Naive thymus-derived CD4-positive, alpha-beta T cell (primary cell): ENCODE measurements at regions not wholly inside any gene's neighbourhood (a gene's known extent, or its start where the extent isn't known, plus 50 kb on each side); places are given as distances from the start of the nearest gene placed in this dataset.
"Not testable (repeated sequence)": the region's sequence is repeated elsewhere in the genome, so short reads cannot be mapped to it uniquely, and the experiment has no call there.

Source experiments
- ATAC-seq: fragments of 150-1000 bp; cut with Tn5 transposase; 2 replicates; pipeline ENCODE4 v1.10.0; 2021; ENCODE audit warnings: mild to moderate bottlenecking, moderate library complexity
- CTCF ChIA-PET: fragments of 350-600 bp; sonication (Branson Sonifier 250); formaldehyde crosslinking; loops from one replicate; lab custom pipeline; 2021; ENCODE audit warnings: antibody characterized with exemption; lab: Charles Lee
- POLR2A ChIA-PET: fragments of 350-600 bp; sonication (Branson Sonifier 250); formaldehyde crosslinking; loops from one replicate; lab custom pipeline; 2021; ENCODE audit warnings: antibody characterized with exemption, inconsistent platforms; lab: Charles Lee
- DNase-seq, 9 donors: peaks; one replicate each; pipeline versions ENCODE4 v3.0.0 to v3.0.0-alpha.2; 2020 to 2022; ENCODE audit warnings: mixed read lengths in 1 of 9
- H3K27ac ChIP-seq: one replicate; pipeline ENCODE4 v1.7.0; 2013; ENCODE audit warnings: mild to moderate bottlenecking, low read depth, low read length, moderate library complexity
- H3K27me3 ChIP-seq, 2 donors: one replicate each; pipeline ENCODE4 v1.7.0; 2013; ENCODE audit warnings: low read length in 2 of 2, mild to moderate bottlenecking in 2 of 2, moderate library complexity in 2 of 2; ENCODE audit not compliant: control insufficient read depth in 2 of 2, insufficient read depth in 2 of 2
- H3K36me3 ChIP-seq, 3 experiments: 1 replicate in 2 of 3; 2 replicates in 1 of 3; pipeline ENCODE4 v1.7.0; 2013; ENCODE audit warnings: low read length in 3 of 3, mild to moderate bottlenecking in 3 of 3, moderate library complexity in 1 of 3; ENCODE audit not compliant: insufficient read depth in 3 of 3, control insufficient read depth in 2 of 3
- H3K4me1 ChIP-seq, 2 donors: one replicate each; pipeline ENCODE4 v1.7.0; 2013; ENCODE audit warnings: low read length in 2 of 2, mild to moderate bottlenecking in 2 of 2, moderate library complexity in 1 of 2; ENCODE audit not compliant: control insufficient read depth in 2 of 2, insufficient read depth in 2 of 2
- H3K4me3 ChIP-seq: 2 replicates; pipeline ENCODE4 v1.7.0; 2013; ENCODE audit warnings: mild to moderate bottlenecking, low read length
- H3K9me3 ChIP-seq, 3 experiments: 1 replicate in 2 of 3; 2 replicates in 1 of 3; pipeline ENCODE4 v1.7.0; 2013; ENCODE audit warnings: low read length in 3 of 3; ENCODE audit not compliant: control insufficient read depth in 2 of 3
- H3K27ac Mint-ChIP-seq, 9 donors: one replicate each; pipeline ENCODE4 v1.8.0; 2020 to 2022; ENCODE audit warnings: mixed read lengths in 9 of 9, mild to moderate bottlenecking in 8 of 9, moderate library complexity in 5 of 9, inconsistent platforms in 2 of 9
- H3K27me3 Mint-ChIP-seq, 5 donors: one replicate each; pipeline ENCODE4 v1.8.0; 2021 to 2022; ENCODE audit warnings: mixed read lengths in 5 of 5, mild to moderate bottlenecking in 1 of 5
- H3K36me3 Mint-ChIP-seq, 5 donors: one replicate each; pipeline ENCODE4 v1.8.0; 2020 to 2022; ENCODE audit warnings: mixed read lengths in 5 of 5, mild to moderate bottlenecking in 3 of 5, inconsistent platforms in 1 of 5
- H3K4me1 Mint-ChIP-seq, 7 donors: one replicate each; pipeline ENCODE4 v1.8.0; 2020 to 2022; ENCODE audit warnings: mixed read lengths in 7 of 7, mild to moderate bottlenecking in 3 of 7, inconsistent platforms in 1 of 7
- H3K4me3 Mint-ChIP-seq, 10 donors: one replicate each; pipeline ENCODE4 v1.8.0; 2020 to 2022; ENCODE audit warnings: mild to moderate bottlenecking in 10 of 10, mixed read lengths in 10 of 10, moderate library complexity in 6 of 10, inconsistent platforms in 2 of 10
- H3K9me3 Mint-ChIP-seq, 11 donors: one replicate each; pipeline ENCODE4 v1.8.0; 2020 to 2022; ENCODE audit warnings: mixed read lengths in 11 of 11, mild to moderate bottlenecking in 4 of 11, inconsistent platforms in 1 of 11, moderate library complexity in 1 of 11
- intact Hi-C, 2 donors: fragments of 100-400 bp; cut with micrococcal nuclease; formaldehyde crosslinking; loops; one replicate each; pipeline ENCODE4 v1.15.1; 2023

DNA sequence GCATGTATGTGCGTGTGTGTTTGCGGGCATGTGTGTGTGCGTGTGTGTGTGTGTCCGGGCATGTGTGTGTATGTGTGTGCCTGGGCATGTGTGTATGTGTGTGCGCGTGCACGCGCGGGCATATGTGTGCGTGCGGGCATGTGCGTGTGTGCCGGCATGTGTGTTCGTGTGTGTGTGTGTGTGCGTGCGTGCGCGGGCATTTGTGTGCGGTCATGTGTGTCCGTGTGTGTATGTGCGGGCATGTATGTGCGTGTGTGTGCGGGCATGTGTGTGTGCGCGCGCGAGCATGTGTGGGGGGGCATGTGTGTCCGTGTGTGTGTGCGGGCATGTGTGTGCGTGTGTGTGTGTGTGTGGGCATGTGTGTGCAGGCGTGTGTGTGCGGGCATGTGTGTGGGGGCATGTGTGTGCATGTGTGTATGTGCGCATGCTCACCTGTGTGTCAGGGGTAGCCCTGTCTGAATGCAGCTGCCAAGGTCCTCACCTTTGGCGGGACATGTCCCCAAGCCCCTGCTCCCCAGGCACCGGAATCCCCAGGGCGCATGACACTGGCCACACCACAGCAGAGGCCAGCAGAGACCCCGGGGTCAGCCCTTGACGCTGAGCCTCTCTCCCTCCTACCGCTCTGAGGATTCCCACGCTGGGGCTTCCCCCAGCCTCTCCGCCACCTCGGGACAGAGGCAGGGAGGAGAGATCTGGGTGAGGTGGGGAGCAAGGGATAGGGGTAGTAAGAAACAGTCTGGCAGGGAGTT, 109.5 kb upstream of the NCOR2 start:
- no peaks in the 10 kb centered on the region for H3K9me3 Mint-ChIP-seq
- H3K27me3 ChIP-seq = no peaks in the 10 kb centered on the region
- H3K27ac Mint-ChIP-seq = peak overlapping the region in 1 of 9 donors; percentile 84
- no peak for ATAC-seq
- peak overlapping the region in 2 of 10 donors; percentile 12 to 13 for H3K4me3 Mint-ChIP-seq
- intact Hi-C loops = no loop called here
- H3K9me3 ChIP-seq = no peaks in the 10 kb centered on the region
- H3K4me1 ChIP-seq = no peaks in the 10 kb centered on the region
- H3K27me3 Mint-ChIP-seq = no peaks in the 10 kb centered on the region
- H3K36me3 ChIP-seq = no peaks in the 10 kb centered on the region
- no peak overlapping the region for H3K27ac ChIP-seq
- no peak overlapping the region for H3K4me3 ChIP-seq
- H3K4me1 Mint-ChIP-seq = peaks cover 0 to 5% (median 0%) of the 10 kb centered on the region in 7 donors
- ChIA-PET POLR2A (no interaction called here), CTCF (no interaction called here)
- DNase-seq = no peak
- no peaks in the 10 kb centered on the region for H3K36me3 Mint-ChIP-seq

- Histone ChIP-seq H3K4me3 (no peak overlapping the region), H3K36me3 (no peaks in the 10 kb centered on the region), H3K9me3 (no peaks in the 10 kb centered on the region), H3K27ac (no peak overlapping the region), H3K4me1 (no peaks in the 10 kb centered on the region), H3K27me3 (no peaks in the 10 kb centered on the region)
- intact Hi-C loops = no loop called here
- Mint-ChIP-seq H3K27ac (peak overlapping the region in 1 of 9 donors; percentile 84), H3K4me3 (peak overlapping the region in 4 of 10 donors; percentile 12 to 42 (median 25)), H3K36me3 (no peaks in the 10 kb centered on the region), H3K9me3 (no peaks in the 10 kb centered on the region), H3K27me3 (no peaks in the 10 kb centered on the region), H3K4me1 (peaks cover 0 to 2% (median 0%) of the 10 kb centered on the region in 7 donors)
- DNase-seq = no peak
- ChIA-PET POLR2A (no interaction called here), CTCF (no interaction called here)
- ATAC-seq = peak; percentile 67
Observed at GRCh38 chr12:124675881-124676713, 108.7 kb upstream of the NCOR2 start.

DNA sequence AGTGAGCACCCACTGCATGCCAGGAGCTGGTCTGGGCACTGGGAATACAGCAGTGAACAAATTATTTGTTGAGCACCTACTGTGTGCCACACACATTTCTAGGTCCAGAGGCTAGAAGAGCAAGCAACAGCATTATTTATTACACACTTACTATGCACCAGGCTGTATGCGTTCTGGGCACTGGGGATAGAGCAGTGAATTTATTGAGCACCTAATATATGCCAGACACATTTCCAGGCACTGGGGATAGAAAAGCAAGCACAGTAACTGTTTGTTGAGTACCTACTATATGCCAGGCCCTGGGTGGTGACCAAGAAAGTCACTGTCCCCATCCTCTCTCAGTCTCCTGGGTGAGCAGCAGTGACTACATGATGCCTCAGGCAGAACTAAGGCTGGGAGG, 107.5 kb upstream of the NCOR2 start:
- no peak for DNase-seq
- CTCF ChIA-PET = no interaction called here
- no peak for ATAC-seq
- H3K27me3 ChIP-seq = no peaks in the 10 kb centered on the region
- H3K9me3 ChIP-seq = no peaks in the 10 kb centered on the region
- H3K9me3 Mint-ChIP-seq = peaks cover 0 to 2% (median 0%) of the 10 kb centered on the region in 11 donors
- H3K36me3 Mint-ChIP-seq = no peaks in the 10 kb centered on the region
- POLR2A ChIA-PET = no interaction called here
- H3K27ac Mint-ChIP-seq = peak overlapping the region in 1 of 9 donors; percentile 25
- intact Hi-C loops = no loop called here
- H3K4me3 Mint-ChIP-seq = no peak overlapping the region
- H3K4me1 ChIP-seq = no peaks in the 10 kb centered on the region
- no peaks in the 10 kb centered on the region for H3K27me3 Mint-ChIP-seq
- H3K36me3 ChIP-seq = no peaks in the 10 kb centered on the region
- no peak overlapping the region for H3K4me3 ChIP-seq
- peaks cover 0 to 2% (median 0%) of the 10 kb centered on the region in 7 donors for H3K4me1 Mint-ChIP-seq
- no peak overlapping the region for H3K27ac ChIP-seq

- H3K36me3 ChIP-seq = no peaks in the 10 kb centered on the region
- DNase-seq (no peak), ATAC-seq (no peak)
- Mint-ChIP-seq H3K9me3 (peaks cover 0 to 3% (median 0%) of the 10 kb centered on the region in 11 donors), H3K27me3 (no peaks in the 10 kb centered on the region), H3K4me1 (peaks cover 0 to 2% (median 0%) of the 10 kb centered on the region in 7 donors), H3K4me3 (no peak overlapping the region), H3K27ac (peak overlapping the region in 1 of 9 donors; percentile 28), H3K36me3 (no peaks in the 10 kb centered on the region)
- H3K4me3 ChIP-seq = no peak overlapping the region
- intact Hi-C loops = no loop called here
- POLR2A ChIA-PET = no interaction called here
- no peak overlapping the region for H3K27ac ChIP-seq
- no peaks in the 10 kb centered on the region for H3K9me3 ChIP-seq
- no peaks in the 10 kb centered on the region for H3K27me3 ChIP-seq
- CTCF ChIA-PET = no interaction called here
- H3K4me1 ChIP-seq = no peaks in the 10 kb centered on the region
Observed at GRCh38 chr12:124673801-124674617, 106.6 kb upstream of the NCOR2 start.

DNA sequence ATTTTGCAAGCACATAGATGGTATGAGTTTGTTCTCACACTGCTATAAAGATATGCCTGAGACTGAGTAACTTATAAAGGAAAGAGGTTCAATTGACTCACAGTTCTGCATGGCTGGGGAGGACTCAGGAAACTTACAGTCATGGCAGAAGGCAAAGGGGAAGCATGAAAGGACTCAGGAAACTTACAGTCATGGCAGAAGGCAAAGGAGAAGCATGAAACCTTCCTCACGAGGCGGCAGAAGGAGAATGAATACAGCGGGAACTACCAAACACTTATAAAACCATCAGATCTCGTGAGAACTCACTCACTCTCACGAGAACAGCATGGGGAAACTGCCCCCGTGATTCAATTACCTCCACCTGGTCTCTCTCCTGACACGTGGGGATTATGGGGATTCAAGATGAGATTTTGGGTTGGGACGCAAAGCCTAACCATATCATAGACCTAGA, 101.9 kb upstream of the NCOR2 start:
- H3K36me3 ChIP-seq, H3K27me3 ChIP-seq, H3K4me3 Mint-ChIP-seq, DNase-seq, H3K4me1 ChIP-seq, H3K4me1 Mint-ChIP-seq, H3K36me3 Mint-ChIP-seq, POLR2A ChIA-PET, H3K9me3 ChIP-seq, H3K27me3 Mint-ChIP-seq, H3K4me3 ChIP-seq, H3K27ac ChIP-seq, H3K9me3 Mint-ChIP-seq, intact Hi-C loops: not testable (repeated sequence)
- peak; percentile 85 for ATAC-seq
- CTCF ChIA-PET = interaction anchor here (0.8 kb wide), 1 partner anchor 964 kb away, joined by 3 read pairs; no protein-coding TSS in a partner anchor
- peak overlapping the region in 1 of 9 donors; percentile 56 for H3K27ac Mint-ChIP-seq

GRCh38 chr12:124668602-124669001, 101.2 kb upstream of the NCOR2 start:
- CTCF ChIA-PET = interaction anchor here (0.8 kb wide), 1 partner anchor 963 kb away, joined by 3 read pairs; no protein-coding TSS in a partner anchor
- no peaks in the 10 kb centered on the region for H3K9me3 ChIP-seq
- H3K4me3 Mint-ChIP-seq = no peak overlapping the region
- no peaks in the 10 kb centered on the region for H3K4me1 ChIP-seq
- H3K9me3 Mint-ChIP-seq = peaks cover 0 to 10% (median 3%) of the 10 kb centered on the region in 11 donors
- no peaks in the 10 kb centered on the region for H3K27me3 ChIP-seq
- no peaks in the 10 kb centered on the region for H3K27me3 Mint-ChIP-seq
- ATAC-seq = peak; percentile 28
- no peak overlapping the region for H3K27ac Mint-ChIP-seq
- H3K36me3 Mint-ChIP-seq = peaks cover 0 to 1% (median 0%) of the 10 kb centered on the region in 5 donors
- intact Hi-C loops = no loop called here
- no peak overlapping the region for H3K4me3 ChIP-seq
- H3K36me3 ChIP-seq = no peaks in the 10 kb centered on the region
- H3K4me1 Mint-ChIP-seq = peaks cover 0 to 4% (median 0%) of the 10 kb centered on the region in 7 donors
- H3K27ac ChIP-seq = no peak overlapping the region
- POLR2A ChIA-PET = no interaction called here
- no peak for DNase-seq
